CD4-positive, alpha-beta T cell treated with Interleukin-17A for 4 hours (primary cell): ENCODE measurements at regions not wholly inside any gene's neighbourhood (a gene's known extent, or its start where the extent isn't known, plus 50 kb on each side); places are given as distances from the start of the nearest gene placed in this dataset.
"Not testable (repeated sequence)": the region's sequence is repeated elsewhere in the genome, so short reads cannot be mapped to it uniquely, and the experiment has no call there.

Experiments used
- DNase-seq: peaks from one replicate; pipeline ENCODE4 v3.0.0-alpha.2; 2020; ENCODE audit warnings: mixed read lengths

DNA sequence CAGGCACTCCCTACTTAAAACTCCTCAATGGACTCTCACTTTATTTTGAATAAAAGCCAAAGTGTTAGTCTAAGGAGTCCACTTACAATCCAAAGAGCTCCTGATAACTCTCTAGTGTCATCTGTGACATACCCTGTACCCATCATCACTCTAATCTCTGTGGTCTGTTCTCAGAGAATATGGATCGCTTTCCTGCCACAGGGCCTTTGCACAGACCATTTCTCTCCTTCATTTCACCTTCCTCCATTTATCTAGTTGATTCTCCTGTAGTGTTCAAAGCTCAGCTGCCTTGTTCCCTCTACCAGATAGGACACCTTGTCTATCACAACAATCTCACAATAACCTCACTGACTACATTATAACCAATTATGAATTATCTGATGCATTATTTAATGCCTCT, 185.4 kb upstream of the KBTBD8 start:
- DNase-seq: no peak

DNA sequence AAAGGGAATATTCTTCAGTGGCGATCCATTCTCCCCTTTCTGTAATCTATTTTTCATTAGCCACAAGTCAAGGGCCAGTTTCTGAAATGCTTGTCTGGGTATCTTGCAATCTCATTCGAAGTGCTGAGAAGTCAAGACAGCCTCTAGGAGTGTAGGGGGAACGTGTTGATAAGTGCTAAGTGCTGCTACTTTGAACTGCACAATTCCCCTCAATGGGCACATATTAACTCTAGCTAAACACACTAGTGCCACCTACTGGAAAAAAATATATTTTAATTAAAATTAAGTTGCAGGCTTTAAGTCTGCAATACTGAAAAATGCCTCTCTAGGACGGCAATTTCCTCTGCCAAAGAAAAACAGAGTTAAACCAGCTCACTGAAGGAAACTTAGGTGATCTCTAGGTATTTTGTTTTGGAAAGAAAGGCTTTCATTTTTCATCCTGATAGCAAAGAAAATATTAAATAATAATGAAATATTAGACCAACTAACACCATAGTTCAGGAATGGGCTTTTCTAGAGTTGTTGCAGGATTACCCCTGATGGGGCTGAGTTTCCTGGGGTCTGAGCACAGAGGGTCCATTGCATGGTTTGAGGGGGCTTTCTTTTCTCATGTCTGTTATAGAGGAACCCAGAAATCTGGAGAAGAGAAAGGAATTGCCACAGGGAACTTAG, 181.9 kb upstream of the KBTBD8 start:
- peak; percentile 10 for DNase-seq

DNA sequence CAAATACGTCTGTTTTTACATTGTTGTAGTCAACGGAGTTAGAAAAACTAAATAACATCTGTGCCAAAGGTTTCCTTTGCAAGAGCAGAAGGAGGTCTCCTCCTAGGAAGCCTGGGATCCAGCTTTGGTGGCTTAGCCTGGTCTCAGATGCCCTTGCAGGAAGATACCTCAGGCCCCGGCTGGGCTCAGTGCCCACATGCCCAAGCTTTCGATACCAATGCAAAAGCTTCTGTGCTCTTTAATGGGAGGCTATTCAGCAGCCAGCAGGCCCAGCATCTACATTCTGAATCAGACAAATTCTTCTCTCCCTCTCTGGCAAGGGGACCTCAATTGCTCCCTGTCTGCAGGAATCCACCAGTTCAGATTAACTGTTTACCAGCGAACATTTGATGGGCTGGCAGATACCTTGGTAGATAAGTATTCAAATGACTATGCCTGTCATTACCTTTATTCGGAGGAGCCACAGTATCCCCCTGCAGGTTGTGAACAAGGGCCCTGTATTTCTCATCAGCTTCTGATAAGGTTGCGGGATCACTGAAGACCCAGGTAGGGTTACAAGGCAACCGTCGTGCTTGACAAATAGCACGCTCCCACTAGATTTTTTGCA, 180.1 kb upstream of the KBTBD8 start:
- no peak for DNase-seq

DNA sequence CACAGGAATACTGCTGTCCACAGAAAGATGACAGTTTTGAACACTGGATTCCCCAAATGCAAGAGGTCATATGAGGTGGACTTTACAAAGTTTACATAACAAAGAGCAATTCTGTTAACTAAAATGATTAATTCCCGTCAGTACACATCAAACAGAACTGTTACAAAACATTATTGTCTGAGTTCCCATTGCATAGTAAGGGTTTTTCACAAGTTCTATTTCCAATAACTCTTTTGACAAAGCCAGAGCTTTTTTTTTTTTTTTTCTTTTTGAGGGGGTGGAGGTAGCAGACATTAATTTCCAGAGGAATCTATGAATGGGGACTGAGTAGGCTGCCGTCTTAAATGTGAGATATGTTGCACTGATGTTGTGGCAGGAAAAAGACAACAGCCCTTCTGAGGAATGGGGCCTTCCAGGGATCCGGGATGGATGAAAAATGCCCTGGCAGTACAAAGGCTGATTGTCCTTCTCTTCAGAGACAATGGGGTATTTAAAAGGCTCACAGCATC, 178.1 kb upstream of the KBTBD8 start:
- no peak for DNase-seq

DNA sequence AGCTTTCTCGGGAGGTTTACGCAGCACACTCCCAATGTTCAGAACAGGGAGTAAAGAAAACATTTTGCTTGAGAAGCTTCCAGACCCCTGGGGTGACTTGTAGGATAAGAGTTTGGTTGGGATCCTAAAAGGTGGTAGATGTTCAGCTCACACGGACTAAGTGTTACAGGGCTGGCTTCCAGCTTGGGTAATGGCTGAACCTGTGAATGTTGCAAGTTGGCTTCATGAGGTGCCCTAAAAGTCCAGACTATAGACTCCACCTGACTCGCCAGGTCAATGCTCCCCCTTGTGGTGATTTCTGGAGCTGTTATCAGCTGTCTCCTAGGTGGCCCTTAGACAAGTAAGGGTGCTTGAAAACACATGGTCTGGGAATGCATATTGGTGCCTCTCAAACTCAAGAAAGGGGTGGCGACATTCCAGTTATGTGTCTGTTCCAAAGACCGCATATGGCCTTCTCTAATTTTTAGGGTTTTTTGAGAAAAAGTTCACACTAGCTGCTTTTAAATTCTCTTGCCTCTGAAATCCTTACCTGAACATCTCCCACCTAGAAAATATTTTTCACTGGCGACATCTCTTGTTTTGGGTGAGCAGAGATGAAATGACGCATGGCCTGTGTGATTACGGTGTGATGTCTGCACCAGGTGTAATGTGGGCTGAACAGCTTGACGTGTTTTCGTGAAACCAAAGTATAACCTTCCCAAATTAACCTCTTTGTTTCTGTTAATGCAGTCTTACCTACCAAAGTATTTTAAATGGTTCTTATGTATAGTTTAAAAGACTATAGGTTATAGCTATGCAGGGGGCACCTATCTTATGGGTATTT, 175.7 kb upstream of the KBTBD8 start:
- peak; percentile 73 for DNase-seq

DNA sequence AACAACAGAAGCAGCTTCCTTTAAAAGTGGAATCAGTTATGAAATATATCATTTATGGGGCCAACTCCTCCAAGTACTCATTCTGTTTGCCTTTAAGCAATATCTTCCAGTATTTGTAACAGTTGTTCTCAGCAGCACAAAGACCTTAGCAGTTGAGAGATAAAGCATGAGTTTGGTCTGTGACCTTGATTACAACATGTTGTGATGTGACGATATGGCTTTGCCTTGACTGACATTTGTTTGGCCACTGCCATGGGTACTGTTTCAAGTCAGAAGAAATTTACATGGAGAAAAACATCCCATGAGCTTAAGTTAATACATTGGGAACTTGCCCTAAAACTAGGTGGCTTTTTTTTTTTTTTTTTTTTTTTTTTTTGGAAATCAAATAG, 175.1 kb upstream of the KBTBD8 start:
- no peak for DNase-seq

DNA sequence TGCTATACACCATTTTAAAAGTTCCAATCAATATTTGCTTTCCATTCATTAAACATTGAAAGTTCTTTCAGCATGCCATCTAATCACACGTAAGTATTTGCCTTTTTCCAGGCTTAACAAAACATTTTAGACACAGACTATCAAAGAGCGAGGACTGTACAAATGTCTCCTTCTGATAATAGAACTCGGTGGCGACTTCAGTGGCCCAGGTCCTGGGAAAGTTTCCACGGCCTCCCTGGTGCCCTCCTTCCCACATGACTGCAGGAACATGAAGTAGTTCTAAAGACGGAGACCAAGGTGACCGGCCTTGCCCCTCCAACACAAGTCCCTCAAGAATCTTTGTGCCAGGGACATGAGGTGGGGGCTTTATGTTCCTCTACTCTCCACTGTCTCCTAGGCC, 174.6 kb upstream of the KBTBD8 start:
- no peak for DNase-seq

DNA sequence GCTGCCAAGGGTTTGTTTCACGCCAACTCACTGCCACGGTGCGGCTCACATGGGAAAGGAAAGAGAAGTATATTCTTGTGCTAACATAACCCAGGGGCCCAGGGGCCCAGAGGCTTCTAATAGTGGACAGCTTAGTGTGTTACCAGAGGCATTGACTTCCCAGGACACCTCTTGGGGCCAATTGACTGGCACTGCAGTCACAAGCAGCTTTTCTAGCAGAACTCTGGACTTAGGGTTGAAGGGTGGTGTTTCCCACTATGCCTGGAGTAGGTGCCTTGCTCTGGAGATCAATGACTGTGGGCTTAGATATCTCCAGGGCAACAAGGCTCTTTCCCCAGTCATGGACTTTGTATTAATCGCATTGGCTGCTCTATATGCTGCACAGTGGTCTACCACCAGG, 172.7 kb upstream of the KBTBD8 start:
- no peak for DNase-seq

DNA sequence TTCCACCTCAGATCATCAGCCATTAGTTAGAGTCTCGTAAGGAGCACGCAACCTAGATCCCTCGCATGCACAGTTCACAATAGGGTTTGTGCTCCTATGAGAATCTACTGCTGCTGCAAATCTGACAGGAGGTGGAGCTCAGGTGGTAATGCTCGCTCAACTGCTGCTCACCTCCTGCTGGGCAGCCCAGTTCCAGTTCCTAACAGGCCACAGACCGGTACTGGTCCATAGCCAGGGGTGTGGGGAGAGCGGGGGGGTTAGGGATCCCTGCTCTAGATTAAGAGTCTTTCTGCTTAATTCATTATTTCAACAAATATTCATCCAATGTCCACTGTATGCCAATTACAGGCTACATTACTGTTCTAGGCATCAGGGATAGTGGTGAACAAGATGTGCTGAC, 170.4 kb upstream of the KBTBD8 start:
- DNase-seq: no peak

DNA sequence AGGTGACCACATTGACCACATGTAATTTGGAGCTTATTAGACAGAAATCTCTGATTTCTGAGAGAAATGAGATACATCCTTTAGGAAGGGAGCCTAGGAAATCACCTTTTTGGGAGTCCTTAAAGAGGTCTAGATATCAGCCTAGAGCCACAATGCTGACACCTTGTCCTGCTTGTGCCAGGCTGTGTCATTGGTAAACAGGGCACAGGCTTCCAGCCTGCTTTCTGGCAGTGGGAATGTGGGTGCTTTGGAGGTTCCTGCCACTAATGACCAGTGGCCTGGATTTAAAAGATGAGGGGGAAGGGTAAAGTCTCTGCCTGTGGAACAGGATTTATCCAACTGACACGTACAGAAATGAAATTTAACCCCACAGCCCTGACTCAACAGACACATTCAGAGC, 169.8 kb upstream of the KBTBD8 start:
- DNase-seq: no peak

DNA sequence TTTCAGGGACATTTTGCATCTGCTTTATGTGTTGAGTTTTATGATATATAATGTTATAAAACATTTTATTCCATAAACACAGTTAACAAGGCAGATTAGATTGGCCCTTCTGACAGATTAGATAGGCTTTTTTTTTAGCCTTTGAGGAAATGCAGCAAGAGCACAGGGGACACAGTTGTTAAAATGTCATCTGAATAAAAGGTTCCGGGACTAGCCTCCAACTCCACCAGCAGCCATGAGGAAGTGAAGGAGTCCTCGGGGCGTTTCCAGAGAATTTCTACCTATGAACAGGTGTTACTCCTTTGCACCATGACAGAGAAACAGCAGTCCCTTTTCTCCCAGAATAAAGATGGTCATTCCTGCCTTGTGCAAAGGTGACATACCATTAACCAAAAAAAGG, 167.8 kb upstream of the KBTBD8 start:
- DNase-seq: no peak

DNA sequence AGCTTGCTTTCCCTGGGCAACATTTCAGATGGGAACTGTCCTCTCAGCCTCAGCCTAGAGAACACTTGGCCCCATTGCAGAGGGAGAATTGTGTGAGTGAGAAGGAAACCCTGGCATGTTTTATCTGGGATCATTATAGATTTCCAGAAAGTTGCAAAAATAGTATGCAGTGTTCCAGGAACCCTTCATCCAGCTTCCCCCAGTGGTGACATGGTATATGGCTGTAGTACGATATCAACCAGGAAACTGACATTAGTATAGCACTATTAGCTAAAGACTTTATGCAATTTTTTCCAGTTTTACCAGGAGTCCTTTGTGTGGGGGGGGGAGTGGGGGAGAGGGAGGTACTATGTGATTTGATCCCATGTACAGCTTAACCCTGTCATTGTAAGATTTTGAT, 166.2 kb upstream of the KBTBD8 start:
- DNase-seq: no peak

DNA sequence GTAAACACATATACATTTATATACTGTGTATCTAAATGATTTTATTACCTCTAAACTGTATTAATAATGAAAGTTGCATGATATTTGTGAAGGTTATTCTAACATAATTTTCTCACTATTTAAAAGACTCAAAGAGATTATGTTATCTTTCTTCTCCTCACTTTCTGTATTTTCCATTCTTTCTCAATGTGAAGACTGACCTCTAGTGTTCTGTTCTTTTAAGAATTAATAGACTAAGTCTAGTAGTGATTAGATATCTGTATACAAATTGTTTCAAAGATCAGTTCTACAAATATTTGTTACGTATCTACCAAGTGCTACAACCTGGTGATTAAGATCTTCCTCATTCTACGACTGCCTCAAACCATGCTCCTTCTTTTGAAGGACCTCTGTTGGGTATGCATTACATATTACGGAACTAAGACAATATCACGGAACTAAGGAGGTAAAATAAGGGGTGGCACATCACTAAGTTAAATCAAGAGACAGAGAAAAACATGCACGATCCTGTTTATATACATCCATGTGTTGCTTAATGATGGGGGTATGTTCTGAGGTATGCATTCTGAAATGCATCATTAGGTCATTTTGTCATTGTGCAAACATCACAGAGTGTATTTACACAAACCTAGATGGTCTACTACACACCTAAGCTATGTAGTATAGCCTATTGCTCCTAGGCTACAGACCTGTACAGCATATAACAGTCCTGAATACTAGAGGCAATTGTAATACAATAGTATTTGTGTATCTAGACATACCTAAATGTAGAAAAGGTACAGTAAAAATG, 161.5 kb upstream of the KBTBD8 start:
- no peak for DNase-seq

DNA sequence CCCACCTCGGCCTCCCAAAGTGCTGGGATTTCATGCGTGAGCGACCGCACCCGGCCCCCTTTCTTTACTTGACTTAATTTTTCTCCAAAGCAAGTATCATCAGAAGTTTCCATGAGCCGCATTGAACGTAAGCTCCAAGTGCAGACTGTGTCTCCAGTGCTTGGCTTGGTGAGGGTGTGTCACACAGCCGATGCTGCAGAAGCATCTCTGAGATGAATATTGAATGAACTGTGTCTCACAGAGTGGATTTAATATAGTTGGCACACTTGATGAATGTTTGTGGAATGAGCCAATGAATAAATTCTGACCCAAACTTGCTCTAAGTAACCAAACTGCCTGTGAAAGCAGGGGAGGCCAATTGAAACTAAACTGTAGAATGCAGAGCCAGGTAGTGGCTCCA, 159.4 kb upstream of the KBTBD8 start:
- DNase-seq: no peak

DNA sequence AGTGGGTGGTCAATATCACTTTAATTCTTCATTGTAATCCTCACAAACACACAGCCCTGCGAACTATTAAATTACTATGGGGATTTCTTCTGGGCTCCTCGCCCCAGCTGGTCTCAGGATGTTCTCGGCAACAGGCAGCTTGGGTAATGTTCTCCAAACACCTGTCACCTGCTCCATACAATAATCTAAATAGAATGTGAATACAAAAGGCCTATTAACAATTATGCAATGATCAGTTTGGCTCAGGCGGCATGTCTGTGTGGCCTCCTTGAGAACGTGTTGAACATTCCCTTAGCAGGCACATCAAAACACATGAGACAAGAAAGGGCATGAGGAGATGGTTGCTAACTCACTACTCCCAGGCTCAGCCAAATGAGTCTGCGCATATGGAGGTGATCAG, 158.6 kb upstream of the KBTBD8 start:
- DNase-seq: no peak

DNA sequence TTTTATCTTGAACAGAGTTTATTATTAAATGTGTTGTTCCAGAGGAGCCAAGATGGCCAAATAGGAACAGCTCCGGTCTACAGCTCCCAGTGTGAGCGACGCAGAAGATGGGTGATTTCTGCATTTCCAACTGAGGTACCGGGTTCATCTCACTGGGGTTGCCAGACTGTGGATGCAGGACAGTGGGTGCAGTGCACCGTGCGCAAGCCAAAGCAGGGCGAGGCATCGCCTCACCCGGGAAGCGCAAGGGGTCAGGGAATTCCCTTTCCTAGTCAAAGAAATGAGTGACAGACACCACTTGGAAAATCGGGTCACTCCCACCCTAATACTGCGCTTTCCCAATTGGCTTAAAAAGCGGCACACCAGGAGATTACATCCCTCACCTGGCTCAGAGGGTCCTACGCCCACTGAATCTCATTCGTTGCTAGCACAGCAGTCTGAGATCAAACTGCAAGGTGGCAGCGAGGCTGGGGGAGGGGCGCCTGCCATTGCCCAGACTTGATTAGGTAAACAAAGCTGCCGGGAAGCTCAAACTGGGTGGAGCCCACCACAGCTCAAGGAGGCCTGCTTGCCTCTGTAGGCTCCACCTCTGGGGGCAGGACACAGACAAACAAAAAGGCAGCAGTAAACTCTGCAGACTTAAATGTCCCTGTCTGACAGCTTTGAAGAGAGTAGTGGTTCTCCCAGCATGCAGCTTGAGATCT, 155.2 kb upstream of the KBTBD8 start:
- not testable (repeated sequence) for DNase-seq

DNA sequence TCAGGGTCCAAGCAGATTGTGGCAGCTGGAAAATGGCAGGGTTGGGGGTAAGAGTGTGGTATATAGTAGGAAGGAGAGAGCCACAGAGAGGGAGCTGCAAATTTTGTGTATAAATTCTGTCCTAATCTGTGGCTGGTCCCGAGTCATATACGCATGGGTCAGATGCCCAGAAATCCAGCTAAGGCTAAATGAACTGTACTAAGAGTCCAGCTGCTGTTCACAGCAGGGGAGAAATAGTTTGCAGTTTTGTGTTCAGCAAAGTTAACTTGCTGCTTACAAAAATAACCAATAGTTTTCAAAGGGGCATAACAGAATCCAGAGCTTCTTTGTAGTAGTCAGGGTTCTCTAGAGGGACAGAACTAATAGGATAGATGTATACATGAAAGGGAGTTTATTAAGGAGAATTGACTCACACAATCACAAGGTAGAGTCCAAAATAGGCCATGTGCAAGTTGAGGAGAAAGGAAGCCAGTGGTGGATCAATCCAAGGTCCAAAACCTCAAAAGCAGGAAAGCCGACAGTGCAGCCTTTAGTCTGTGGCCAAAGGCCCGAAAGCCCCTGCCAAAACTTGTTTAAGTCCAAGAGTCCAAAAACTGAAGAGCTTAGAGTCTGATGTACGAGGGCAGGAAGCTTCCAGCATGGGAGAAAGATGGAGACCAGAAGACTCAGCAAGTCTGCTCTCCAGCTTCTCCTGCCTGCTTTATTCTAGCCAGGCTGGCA, 146.1 kb upstream of the KBTBD8 start:
- no peak for DNase-seq

DNA sequence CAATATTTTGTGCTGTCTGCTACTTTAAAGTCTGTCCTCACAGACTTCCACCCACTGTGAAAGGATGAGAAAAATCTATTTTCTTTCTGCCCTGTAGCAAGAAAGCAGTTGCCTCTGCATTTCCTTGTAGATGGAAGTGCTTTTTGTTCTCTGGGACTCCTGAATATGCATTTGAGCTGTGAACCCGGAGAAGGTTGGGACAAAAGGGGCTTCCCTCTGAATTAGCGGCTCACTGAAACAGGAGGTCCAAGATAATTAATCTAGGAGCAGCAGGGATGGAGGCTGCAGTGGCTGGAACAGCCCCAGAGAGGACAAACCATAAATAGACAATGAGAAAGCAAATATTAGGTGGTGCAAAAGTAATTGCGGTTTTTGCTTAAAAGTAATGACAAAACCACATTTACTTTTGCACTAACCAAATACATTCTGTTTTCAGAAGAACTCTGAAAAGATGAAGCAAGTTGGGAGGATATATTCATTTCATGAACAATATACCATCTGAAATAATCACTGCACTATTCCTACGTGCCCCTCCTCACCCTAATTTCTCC, 143.4 kb upstream of the KBTBD8 start:
- DNase-seq: no peak

DNA sequence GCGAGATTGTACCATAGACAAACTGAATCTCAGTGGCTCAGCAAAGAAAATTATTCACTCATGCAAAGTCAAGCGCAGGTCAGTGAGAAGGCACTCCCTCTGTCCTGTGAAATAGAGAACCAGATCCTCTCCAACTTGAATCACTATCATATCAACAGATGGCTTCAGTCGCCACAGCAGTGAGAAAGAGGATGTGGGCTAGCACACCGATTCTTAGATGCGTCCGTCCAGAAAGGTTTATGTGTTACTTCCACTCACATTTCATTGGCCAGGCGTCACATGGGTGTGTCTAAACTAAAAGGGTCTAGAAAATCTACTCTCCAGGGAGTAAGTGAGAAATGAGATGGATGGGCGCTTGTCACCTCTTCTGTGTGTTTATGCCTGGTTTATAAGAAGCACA, 141.6 kb upstream of the KBTBD8 start:
- no peak for DNase-seq

DNA sequence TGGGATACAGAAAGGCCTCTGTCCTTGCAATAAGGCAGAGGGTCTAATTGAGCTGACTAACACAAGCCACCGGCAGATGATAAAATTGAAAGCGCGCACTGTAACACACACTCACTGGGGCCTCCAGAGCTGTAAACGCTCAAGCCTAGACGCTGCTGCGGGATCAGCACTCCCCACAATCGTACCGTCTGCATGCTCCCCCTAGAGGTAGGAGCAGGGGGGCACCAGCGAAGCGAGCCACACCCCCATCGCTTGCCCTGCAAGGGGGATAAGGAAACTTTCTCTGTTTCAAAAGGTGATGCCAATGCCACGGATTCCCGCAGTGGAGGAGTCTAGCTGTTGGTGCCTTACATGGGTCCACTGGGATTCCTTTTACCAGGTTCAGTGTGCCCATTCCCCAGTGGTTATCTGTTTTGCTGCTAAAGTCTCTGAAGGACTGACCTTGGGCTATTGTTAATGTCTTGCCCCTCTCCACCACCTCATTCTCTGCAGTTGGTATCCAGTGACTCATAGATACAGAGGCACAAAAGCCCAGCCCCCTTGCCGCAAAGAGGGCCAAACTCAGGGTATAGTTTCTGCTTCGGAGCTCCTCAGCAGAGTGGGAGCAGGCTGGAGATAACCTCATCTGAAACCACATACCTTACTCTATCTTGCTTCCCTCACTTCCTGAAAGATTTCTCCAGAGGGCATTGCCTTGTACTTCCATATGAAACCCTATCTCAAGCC, 139.3 kb upstream of the KBTBD8 start:
- no peak for DNase-seq

DNA sequence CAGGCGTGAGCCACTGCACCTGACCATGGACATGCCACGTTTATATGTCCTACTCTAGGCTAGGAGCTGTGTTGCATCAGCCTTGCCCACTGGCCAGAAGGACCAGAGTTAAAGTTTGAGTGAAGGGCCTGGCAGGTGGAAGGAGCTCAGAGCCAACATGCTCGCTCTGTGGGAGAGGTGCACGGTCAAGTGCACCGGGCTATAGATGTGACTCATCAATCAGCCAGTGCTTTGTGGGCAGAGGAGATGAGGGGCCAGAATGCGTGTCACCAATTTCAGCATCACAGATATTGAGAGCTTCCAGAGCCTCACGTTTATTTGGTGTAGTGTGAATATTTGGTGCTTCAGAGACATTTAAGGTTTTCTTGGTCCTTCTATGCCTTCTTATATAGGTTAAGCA, 137.3 kb upstream of the KBTBD8 start:
- DNase-seq: no peak
